Erythroblast (primary cell): ENCODE measurements at regions not wholly inside any gene's neighbourhood (a gene's known extent, or its start where the extent isn't known, plus 50 kb on each side); places are given as distances from the start of the nearest gene placed in this dataset.

Experiments used
- GATA1 ChIP-seq: IDR thresholded peaks from 2 replicates; pipeline ENCODE4 v1.6.1; 2011; ENCODE audit warnings: low read depth, mild to moderate bottlenecking, control low read depth, low read length, moderate library complexity
- POLR2A ChIP-seq: IDR thresholded peaks from 2 replicates; pipeline ENCODE4 v1.6.1; 2011; ENCODE audit warnings: mild to moderate bottlenecking, low read length

GRCh38 chr1:208977012-208977411 is 606.5 kb upstream of the CAMK1G start:
- TF ChIP-seq POLR2A (no peak), GATA1 (no peak)
